ENCODE measurements at regions not wholly inside any gene's neighbourhood (a gene's known extent, or its start where the extent isn't known, plus 50 kb on each side); places are given as distances from the start of the nearest gene placed in this dataset.

GRCh38 chr22:48872271-48873190 lies 955.1 kb downstream of the BRD1 start:
- TF ChIP-seq CTCF (IDR thresholded peaks at IDR 0.05; ENCODE audit: low read depth, low read length, missing control alignments) = no peak
- H3K4me3 ChIP-seq (replicated peaks; ENCODE audit: low read depth, low read length) = no peak overlapping the region
- no peak for DNase-seq (ENCODE audit: extremely low read depth, low read depth)

- TF ChIP-seq CTCF (IDR thresholded peaks at IDR 0.05; ENCODE audit: low read depth, low read length, missing control alignments) = no peak
- no peak for DNase-seq (ENCODE audit: extremely low read depth, low read depth)
- no peak overlapping the region for H3K4me3 ChIP-seq (replicated peaks; ENCODE audit: low read depth, low read length)
These were observed 956.4 kb downstream of the BRD1 start for GRCh38 chr22:48871176-48871840.

GRCh38 chr22:48870436-48870835 lies 957.2 kb downstream of the BRD1 start:
- H3K4me3 ChIP-seq (replicated peaks; ENCODE audit: low read depth, low read length) = no peak overlapping the region
- no peak for DNase-seq (ENCODE audit: extremely low read depth, low read depth)
- TF ChIP-seq CTCF (IDR thresholded peaks at IDR 0.05; ENCODE audit: low read depth, low read length, missing control alignments) = no peak

DNA sequence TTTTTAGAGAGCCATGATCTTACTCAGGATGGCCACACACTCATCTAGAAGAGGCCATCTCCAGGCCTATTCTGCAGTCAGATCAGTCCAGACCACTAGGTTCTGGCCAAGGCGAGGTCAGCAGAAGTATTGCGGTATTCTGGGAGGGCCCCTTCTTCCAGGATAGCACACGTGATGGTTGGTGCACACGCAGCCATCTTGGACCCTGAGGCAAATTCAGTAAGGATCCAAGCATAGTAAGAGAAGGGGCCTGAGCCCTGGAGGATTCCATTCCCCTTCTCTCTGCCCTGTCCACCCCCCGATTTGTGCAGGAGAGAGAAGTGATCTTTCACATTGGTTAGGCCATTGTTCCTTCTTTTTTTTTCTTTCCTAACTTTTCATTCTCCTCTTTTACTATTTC lies 957.9 kb downstream of the BRD1 start:
- H3K4me3 ChIP-seq (replicated peaks; ENCODE audit: low read depth, low read length) = no peak overlapping the region
- TF ChIP-seq CTCF (IDR thresholded peaks at IDR 0.05; ENCODE audit: low read depth, low read length, missing control alignments) = no peak
- no peak for DNase-seq (ENCODE audit: extremely low read depth, low read depth)

- no peak for DNase-seq (ENCODE audit: extremely low read depth, low read depth)
- TF ChIP-seq CTCF (IDR thresholded peaks at IDR 0.05; ENCODE audit: low read depth, low read length, missing control alignments) = no peak
- no peak overlapping the region for H3K4me3 ChIP-seq (replicated peaks; ENCODE audit: low read depth, low read length)
These were observed 958.5 kb downstream of the BRD1 start for GRCh38 chr22:48869161-48869560.

DNA sequence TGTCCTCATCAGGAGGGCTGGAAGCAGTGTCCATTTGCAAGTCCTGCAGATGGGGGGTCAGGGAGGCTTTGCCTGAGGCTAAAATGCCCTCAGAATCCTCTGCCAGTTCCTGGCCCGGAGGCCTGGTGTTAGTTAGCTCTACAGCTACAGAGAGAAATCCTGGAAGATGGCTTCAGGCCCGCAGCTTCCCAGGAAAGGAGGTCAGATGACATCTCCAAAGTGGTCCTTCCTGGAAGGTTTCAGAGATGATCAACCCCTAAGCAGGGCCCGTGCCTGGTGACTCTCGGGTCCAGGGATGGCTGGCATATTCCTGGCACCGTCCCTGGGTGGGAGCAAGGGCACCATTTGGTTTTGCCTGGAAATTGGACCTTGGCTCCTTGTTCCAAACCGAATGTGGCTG lies 959.1 kb downstream of the BRD1 start:
- DNase-seq (ENCODE audit: extremely low read depth, low read depth) = no peak
- TF ChIP-seq CTCF (IDR thresholded peaks at IDR 0.05; ENCODE audit: low read depth, low read length, missing control alignments) = no peak
- H3K4me3 ChIP-seq (replicated peaks; ENCODE audit: low read depth, low read length) = no peak overlapping the region
